Activated CD4-positive, alpha-beta T cell treated with anti-CD3 and anti-CD28 coated beads for 4 hours (primary cell): ENCODE measurements at regions not wholly inside any gene's neighbourhood (a gene's known extent, or its start where the extent isn't known, plus 50 kb on each side); places are given as distances from the start of the nearest gene placed in this dataset.

ENCODE experiments used
- DNase-seq, 2 donors: peaks; one replicate each; pipeline ENCODE4 v3.0.0-alpha.2; 2020

GRCh38 chr2:136557203-136557602, 208.1 kb upstream of the THSD7B start:
- no peak for DNase-seq

- DNase-seq: no peak
Measured at GRCh38 chr2:136550181-136550580, 215.2 kb upstream of the THSD7B start.

GRCh38 chr2:136539355-136539754, 226.0 kb upstream of the THSD7B start:
- no peak for DNase-seq

GRCh38 chr2:136538489-136538888, 226.9 kb upstream of the THSD7B start:
- DNase-seq: no peak

- DNase-seq: no peak
Measured at GRCh38 chr2:136534811-136535210, 230.5 kb upstream of the THSD7B start.

- no peak for DNase-seq
Measured at GRCh38 chr2:136532171-136532570, 233.2 kb upstream of the THSD7B start.

- DNase-seq: no peak
Measured at GRCh38 chr2:136531731-136532130, 233.6 kb upstream of the THSD7B start.

- no peak for DNase-seq
Measured at GRCh38 chr2:136530146-136530545, 235.2 kb upstream of the THSD7B start.

GRCh38 chr2:136527560-136527959, 237.8 kb upstream of the THSD7B start:
- no peak for DNase-seq

- DNase-seq: no peak
Measured at GRCh38 chr2:136522724-136523123, 242.6 kb upstream of the THSD7B start.

- no peak for DNase-seq
Measured at GRCh38 chr2:136517716-136518115, 247.6 kb upstream of the THSD7B start.

- no peak for DNase-seq
Measured at GRCh38 chr2:136510244-136510643, 255.1 kb upstream of the THSD7B start.

- no peak for DNase-seq
Measured at GRCh38 chr2:136505462-136505861, 259.9 kb upstream of the THSD7B start.

- no peak for DNase-seq
Measured at GRCh38 chr2:136502660-136503059, 262.7 kb upstream of the THSD7B start.

GRCh38 chr2:136497709-136498108, 267.6 kb upstream of the THSD7B start:
- no peak for DNase-seq

- no peak for DNase-seq
Measured at GRCh38 chr2:136496966-136497365, 268.4 kb upstream of the THSD7B start.

GRCh38 chr2:136495636-136496035, 269.7 kb upstream of the THSD7B start:
- no peak for DNase-seq

GRCh38 chr2:136492901-136493300, 272.4 kb upstream of the THSD7B start:
- DNase-seq: no peak

GRCh38 chr2:136490100-136490499, 275.2 kb upstream of the THSD7B start:
- no peak for DNase-seq

- no peak for DNase-seq
Measured at GRCh38 chr2:136487421-136487820, 277.9 kb upstream of the THSD7B start.

- DNase-seq: no peak
Measured at GRCh38 chr2:136486115-136486514, 279.2 kb upstream of the THSD7B start.

- no peak for DNase-seq
Measured at GRCh38 chr2:136482966-136483365, 282.4 kb upstream of the THSD7B start.

GRCh38 chr2:136482006-136482405, 283.3 kb upstream of the THSD7B start:
- DNase-seq: no peak

- DNase-seq: no peak
Measured at GRCh38 chr2:136479696-136480095, 285.6 kb upstream of the THSD7B start.

- no peak for DNase-seq
Measured at GRCh38 chr2:136468799-136469369, 296.5 kb upstream of the THSD7B start.

GRCh38 chr2:136452528-136452927, 312.8 kb upstream of the THSD7B start:
- DNase-seq: no peak
